AG04450 (cell line): ENCODE measurements at regions not wholly inside any gene's neighbourhood (a gene's known extent, or its start where the extent isn't known, plus 50 kb on each side); places are given as distances from the start of the nearest gene placed in this dataset.

Source experiments
- CTCF ChIA-PET: fragments of 300-600, 350-600 bp; formaldehyde crosslinking; extraction: SDS; loops from one replicate; lab custom pipeline; 2022; ENCODE audit warnings: antibody characterized with exemption, inconsistent platforms; lab: Charles Lee
- POLR2A ChIA-PET: fragments of 350-600 bp; formaldehyde crosslinking; extraction: SDS; loops from one replicate; lab custom pipeline; 2021; ENCODE audit warnings: antibody characterized with exemption, inconsistent platforms; lab: Yijun Ruan, JAX
- DNase-seq: peaks from one replicate; pipeline ENCODE4 v3.0.0-alpha.2; 2011; ENCODE audit warnings: low read depth, low spot score
- H3K27ac ChIP-seq: one replicate; pipeline ENCODE4 v1.5.1; 2012; ENCODE audit warnings: low read depth, low read length, control low read depth
- H3K27me3 ChIP-seq: one replicate; pipeline ENCODE4 v1.6.0; 2012; ENCODE audit warnings: low read length; ENCODE audit not compliant: control insufficient read depth, insufficient read depth
- H3K4me3 ChIP-seq: 2 replicates; pipeline ENCODE4 v1.5.1; 2011; ENCODE audit warnings: mild to moderate bottlenecking, low read depth, low read length, control low read depth
- H3K9me3 ChIP-seq: 2 replicates; pipeline ENCODE4 v1.5.1; 2012; ENCODE audit warnings: low read length; ENCODE audit not compliant: control insufficient read depth, insufficient read depth
- CTCF ChIP-seq: IDR thresholded peaks from 2 replicates; pipeline ENCODE4 v1.5.1; 2011; ENCODE audit warnings: low read depth, low read length, control low read depth, inconsistent platforms

- POLR2A ChIA-PET = no interaction called here
- CTCF ChIA-PET = no interaction called here
- no peak for TF ChIP-seq CTCF
- no peaks in the 10 kb centered on the region for H3K27me3 ChIP-seq
- no peak for DNase-seq
- no peak overlapping the region for H3K27ac ChIP-seq
- no peaks in the 10 kb centered on the region for H3K9me3 ChIP-seq
- no peak overlapping the region for H3K4me3 ChIP-seq
These were observed 93.6 kb downstream of the RFC3 start for GRCh38 chr13:33911521-33911920.

- no peak overlapping the region for H3K4me3 ChIP-seq
- no peaks in the 10 kb centered on the region for H3K9me3 ChIP-seq
- DNase-seq = no peak
- no peak overlapping the region for H3K27ac ChIP-seq
- TF ChIP-seq CTCF = no peak
- ChIA-PET CTCF (no interaction called here), POLR2A (no interaction called here)
- no peaks in the 10 kb centered on the region for H3K27me3 ChIP-seq
These were observed 95.9 kb downstream of the RFC3 start for GRCh38 chr13:33913829-33914228.

GRCh38 chr13:33917190-33917589 lies 99.2 kb downstream of the RFC3 start:
- Histone ChIP-seq H3K4me3 (no peak overlapping the region), H3K27ac (no peak overlapping the region), H3K9me3 (no peaks in the 10 kb centered on the region), H3K27me3 (no peaks in the 10 kb centered on the region)
- CTCF ChIA-PET = no interaction called here
- TF ChIP-seq CTCF = no peak
- no peak for DNase-seq
- POLR2A ChIA-PET = no interaction called here

- Histone ChIP-seq H3K9me3 (no peaks in the 10 kb centered on the region), H3K27ac (no peak overlapping the region), H3K4me3 (no peak overlapping the region), H3K27me3 (no peaks in the 10 kb centered on the region)
- ChIA-PET POLR2A (no interaction called here), CTCF (interaction anchor here (0.7 kb wide), 1 partner anchor 11 kb away, joined by 3 read pairs; no protein-coding TSS in a partner anchor)
- TF ChIP-seq CTCF = no peak
- no peak for DNase-seq
These were observed 100.4 kb downstream of the RFC3 start for GRCh38 chr13:33918199-33918932.

- TF ChIP-seq CTCF = no peak
- Histone ChIP-seq H3K4me3 (no peak overlapping the region), H3K27ac (no peak overlapping the region), H3K27me3 (no peaks in the 10 kb centered on the region), H3K9me3 (no peaks in the 10 kb centered on the region)
- no peak for DNase-seq
- ChIA-PET CTCF (no interaction called here), POLR2A (no interaction called here)
These were observed 101.2 kb downstream of the RFC3 start for GRCh38 chr13:33919120-33919519.
